CD4-positive, alpha-beta memory T cell (primary cell): ENCODE measurements at regions not wholly inside any gene's neighbourhood (a gene's known extent, or its start where the extent isn't known, plus 50 kb on each side); places are given as distances from the start of the nearest gene placed in this dataset.

ENCODE experiments used
- CTCF ChIA-PET: fragments of 350-600 bp; sonication (Branson Sonifier 250); formaldehyde crosslinking; loops from one replicate; lab custom pipeline; 2021; ENCODE audit warnings: inconsistent platforms; ENCODE audit not compliant: partially characterized antibody; lab: Charles Lee
- POLR2A ChIA-PET: fragments of 350-600 bp; sonication (Branson Sonifier 250); formaldehyde crosslinking; loops from one replicate; lab custom pipeline; 2021; ENCODE audit not compliant: partially characterized antibody; lab: Charles Lee
- DNase-seq, 5 donors: peaks; one replicate each; pipeline versions ENCODE4 v3.0.0 to v3.0.0-alpha.2; 2020 to 2022; ENCODE audit warnings: mixed read lengths in 1 of 5
- H3K27ac ChIP-seq: one replicate; pipeline ENCODE4 v1.7.0; 2013; ENCODE audit warnings: low read depth, low read length
- H3K27me3 ChIP-seq: 2 replicates; pipeline ENCODE4 v1.7.0; 2013; ENCODE audit warnings: mild to moderate bottlenecking, low read length, moderate library complexity; ENCODE audit not compliant: insufficient read depth
- H3K36me3 ChIP-seq: 2 replicates; pipeline ENCODE4 v1.7.0; 2013; ENCODE audit warnings: mild to moderate bottlenecking, low read length, moderate library complexity; ENCODE audit not compliant: insufficient read depth
- H3K4me1 ChIP-seq: 2 replicates; pipeline ENCODE4 v1.7.0; 2013; ENCODE audit warnings: mild to moderate bottlenecking, low read length, moderate library complexity; ENCODE audit not compliant: insufficient read depth
- H3K4me3 ChIP-seq, 2 donors: one replicate each; pipeline ENCODE4 v1.7.0; 2013; ENCODE audit warnings: low read length in 2 of 2, mild to moderate bottlenecking in 1 of 2
- H3K9me3 ChIP-seq, 2 donors: one replicate each; pipeline ENCODE4 v1.7.0; 2013; ENCODE audit warnings: low read length in 2 of 2, control low read depth in 1 of 2; ENCODE audit not compliant: control insufficient read depth in 1 of 2
- H3K27ac Mint-ChIP-seq, 7 donors: one replicate each; pipeline ENCODE4 v1.8.0; 2020 to 2021; ENCODE audit warnings: mixed read lengths in 7 of 7, mild to moderate bottlenecking in 6 of 7, inconsistent platforms in 3 of 7, moderate library complexity in 3 of 7
- H3K27me3 Mint-ChIP-seq, 2 donors: one replicate each; pipeline ENCODE4 v1.8.0; 2020 to 2021; ENCODE audit warnings: mixed read lengths in 2 of 2
- H3K36me3 Mint-ChIP-seq, 2 donors: one replicate each; pipeline ENCODE4 v1.8.0; 2020 to 2021; ENCODE audit warnings: mixed read lengths in 2 of 2, inconsistent platforms in 1 of 2, mild to moderate bottlenecking in 1 of 2
- H3K4me1 Mint-ChIP-seq, 4 donors: one replicate each; pipeline ENCODE4 v1.8.0; 2020 to 2021; ENCODE audit warnings: mixed read lengths in 4 of 4, mild to moderate bottlenecking in 1 of 4
- H3K4me3 Mint-ChIP-seq, 8 donors: one replicate each; pipeline ENCODE4 v1.8.0; 2020 to 2021; ENCODE audit warnings: mixed read lengths in 8 of 8, mild to moderate bottlenecking in 7 of 8, moderate library complexity in 6 of 8, inconsistent platforms in 3 of 8
- H3K9me3 Mint-ChIP-seq, 8 donors: one replicate each; pipeline ENCODE4 v1.8.0; 2020 to 2021; ENCODE audit warnings: mixed read lengths in 8 of 8, mild to moderate bottlenecking in 5 of 8, inconsistent platforms in 3 of 8, moderate library complexity in 1 of 8
- intact Hi-C: fragments of 100-400 bp; cut with micrococcal nuclease; formaldehyde crosslinking; loops from one replicate; pipeline ENCODE4 v1.15.1; 2023

DNA sequence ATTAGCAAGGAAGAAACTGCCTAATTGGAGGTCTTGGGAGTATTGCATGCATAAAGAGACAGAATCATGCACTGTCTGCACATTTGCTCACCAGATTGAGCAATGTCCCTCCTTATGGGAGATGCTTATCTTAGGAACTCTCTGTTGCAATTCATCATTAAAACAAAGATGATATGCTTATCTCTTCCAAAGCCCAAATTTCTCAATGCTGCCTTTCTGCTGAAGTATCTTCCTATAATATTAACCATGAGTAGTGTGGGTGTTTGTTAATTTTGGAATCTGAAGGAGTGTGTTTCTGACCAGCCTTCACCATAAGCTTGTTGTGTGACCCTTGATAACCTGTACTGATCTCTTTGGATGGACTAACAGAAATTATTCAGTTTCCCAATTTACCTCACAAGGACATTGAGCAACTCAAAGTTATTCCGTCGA, 1257.6 kb upstream of the FLRT2 start:
- POLR2A ChIA-PET = no interaction called here
- H3K4me3 ChIP-seq = no peak overlapping the region
- H3K36me3 Mint-ChIP-seq = no peaks in the 10 kb centered on the region
- no peak overlapping the region for H3K4me3 Mint-ChIP-seq
- H3K9me3 Mint-ChIP-seq = peaks cover 3 to 21% (median 8%) of the 10 kb centered on the region in 8 donors
- H3K27me3 Mint-ChIP-seq = no peaks in the 10 kb centered on the region
- no peak for DNase-seq
- H3K4me1 ChIP-seq = no peaks in the 10 kb centered on the region
- no peaks in the 10 kb centered on the region for H3K27me3 ChIP-seq
- H3K4me1 Mint-ChIP-seq = no peaks in the 10 kb centered on the region
- intact Hi-C loops = no loop called here
- no peak overlapping the region for H3K27ac Mint-ChIP-seq
- H3K9me3 ChIP-seq = no peaks in the 10 kb centered on the region
- no peak overlapping the region for H3K27ac ChIP-seq
- CTCF ChIA-PET = no interaction called here
- no peaks in the 10 kb centered on the region for H3K36me3 ChIP-seq

GRCh38 chr14:84273181-84273580, 1256.8 kb upstream of the FLRT2 start:
- Histone ChIP-seq H3K9me3 (no peaks in the 10 kb centered on the region), H3K27me3 (no peaks in the 10 kb centered on the region), H3K27ac (no peak overlapping the region), H3K36me3 (no peaks in the 10 kb centered on the region), H3K4me1 (no peaks in the 10 kb centered on the region), H3K4me3 (no peak overlapping the region)
- POLR2A ChIA-PET = no interaction called here
- intact Hi-C loops = no loop called here
- no peak overlapping the region for H3K27ac Mint-ChIP-seq
- no peaks in the 10 kb centered on the region for H3K4me1 Mint-ChIP-seq
- no peak overlapping the region for H3K4me3 Mint-ChIP-seq
- no peak for DNase-seq
- no peaks in the 10 kb centered on the region for H3K36me3 Mint-ChIP-seq
- CTCF ChIA-PET = no interaction called here
- no peaks in the 10 kb centered on the region for H3K27me3 Mint-ChIP-seq
- H3K9me3 Mint-ChIP-seq = peaks cover 4 to 20% (median 9%) of the 10 kb centered on the region in 8 donors

GRCh38 chr14:84282618-84283017, 1247.3 kb upstream of the FLRT2 start:
- Mint-ChIP-seq H3K4me3 (no peak overlapping the region), H3K4me1 (no peaks in the 10 kb centered on the region), H3K9me3 (peaks cover 0 to 14% (median 7%) of the 10 kb centered on the region in 8 donors), H3K27me3 (no peaks in the 10 kb centered on the region), H3K36me3 (no peaks in the 10 kb centered on the region), H3K27ac (no peak overlapping the region)
- Histone ChIP-seq H3K27me3 (no peaks in the 10 kb centered on the region), H3K4me1 (no peaks in the 10 kb centered on the region), H3K36me3 (no peaks in the 10 kb centered on the region), H3K27ac (no peak overlapping the region), H3K9me3 (no peaks in the 10 kb centered on the region), H3K4me3 (no peak overlapping the region)
- no peak for DNase-seq
- intact Hi-C loops = no loop called here
- ChIA-PET POLR2A (no interaction called here), CTCF (no interaction called here)

- no peaks in the 10 kb centered on the region for H3K9me3 ChIP-seq
- H3K36me3 Mint-ChIP-seq = no peaks in the 10 kb centered on the region
- H3K4me1 ChIP-seq = no peaks in the 10 kb centered on the region
- peaks cover 3 to 23% (median 11%) of the 10 kb centered on the region in 8 donors for H3K9me3 Mint-ChIP-seq
- no peak overlapping the region for H3K27ac ChIP-seq
- intact Hi-C loops = no loop called here
- CTCF ChIA-PET = no interaction called here
- POLR2A ChIA-PET = no interaction called here
- H3K4me1 Mint-ChIP-seq = no peaks in the 10 kb centered on the region
- H3K4me3 Mint-ChIP-seq = no peak overlapping the region
- H3K27ac Mint-ChIP-seq = no peak overlapping the region
- no peaks in the 10 kb centered on the region for H3K27me3 Mint-ChIP-seq
- no peak for DNase-seq
- no peaks in the 10 kb centered on the region for H3K36me3 ChIP-seq
- no peak overlapping the region for H3K4me3 ChIP-seq
- no peaks in the 10 kb centered on the region for H3K27me3 ChIP-seq
These were observed 1241.2 kb upstream of the FLRT2 start for GRCh38 chr14:84288781-84289180.

GRCh38 chr14:84298663-84299195, 1231.2 kb upstream of the FLRT2 start:
- Mint-ChIP-seq H3K27ac (no peak overlapping the region), H3K4me1 (no peaks in the 10 kb centered on the region), H3K9me3 (peaks cover 0 to 17% (median 4%) of the 10 kb centered on the region in 8 donors), H3K27me3 (no peaks in the 10 kb centered on the region), H3K4me3 (no peak overlapping the region), H3K36me3 (no peaks in the 10 kb centered on the region)
- no peaks in the 10 kb centered on the region for H3K4me1 ChIP-seq
- no peaks in the 10 kb centered on the region for H3K27me3 ChIP-seq
- DNase-seq = no peak
- no peak overlapping the region for H3K27ac ChIP-seq
- H3K9me3 ChIP-seq = no peaks in the 10 kb centered on the region
- CTCF ChIA-PET = no interaction called here
- H3K36me3 ChIP-seq = no peaks in the 10 kb centered on the region
- intact Hi-C loops = no loop called here
- POLR2A ChIA-PET = no interaction called here
- H3K4me3 ChIP-seq = no peak overlapping the region

DNA sequence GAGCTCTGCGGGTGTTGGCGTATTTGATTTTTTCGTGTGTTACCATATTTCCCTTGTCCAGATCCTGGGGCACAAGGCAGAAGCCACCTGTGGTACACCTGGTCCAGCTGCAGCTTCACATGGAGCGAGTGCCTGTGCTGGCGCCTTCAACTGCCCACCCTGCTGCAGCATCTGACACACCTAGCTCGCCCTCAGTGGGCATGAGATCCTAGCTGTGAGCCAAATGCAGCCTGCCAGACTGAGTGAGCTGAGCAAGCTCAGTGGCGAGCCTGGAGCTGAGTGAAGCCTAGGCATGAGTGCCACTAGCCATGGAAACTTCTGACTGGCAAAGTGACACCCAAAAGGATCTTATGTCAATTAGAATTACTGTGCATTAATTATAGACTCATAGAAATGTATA, 1226.8 kb upstream of the FLRT2 start:
- Mint-ChIP-seq H3K27ac (no peak overlapping the region), H3K36me3 (no peaks in the 10 kb centered on the region), H3K4me3 (no peak overlapping the region), H3K9me3 (peaks cover 0 to 40% (median 16%) of the 10 kb centered on the region in 8 donors), H3K27me3 (no peaks in the 10 kb centered on the region), H3K4me1 (no peaks in the 10 kb centered on the region)
- ChIA-PET CTCF (no interaction called here), POLR2A (no interaction called here)
- intact Hi-C loops = no loop called here
- Histone ChIP-seq H3K27ac (no peak overlapping the region), H3K4me3 (no peak overlapping the region), H3K27me3 (no peaks in the 10 kb centered on the region), H3K4me1 (no peaks in the 10 kb centered on the region), H3K9me3 (peaks cover 0 to 3% of the 10 kb centered on the region in 2 donors), H3K36me3 (no peaks in the 10 kb centered on the region)
- no peak for DNase-seq

GRCh38 chr14:84312551-84312950, 1217.4 kb upstream of the FLRT2 start:
- no peaks in the 10 kb centered on the region for H3K4me1 ChIP-seq
- Mint-ChIP-seq H3K27ac (no peak overlapping the region), H3K27me3 (no peaks in the 10 kb centered on the region), H3K9me3 (peaks cover 2 to 38% (median 14%) of the 10 kb centered on the region in 8 donors), H3K4me3 (no peak overlapping the region), H3K36me3 (no peaks in the 10 kb centered on the region), H3K4me1 (peaks cover 0 to 1% (median 0%) of the 10 kb centered on the region in 4 donors)
- no peaks in the 10 kb centered on the region for H3K36me3 ChIP-seq
- no peak overlapping the region for H3K4me3 ChIP-seq
- H3K9me3 ChIP-seq = peaks cover 0 to 4% of the 10 kb centered on the region in 2 donors
- no peaks in the 10 kb centered on the region for H3K27me3 ChIP-seq
- no peak for DNase-seq
- no peak overlapping the region for H3K27ac ChIP-seq
- intact Hi-C loops = no loop called here
- CTCF ChIA-PET = no interaction called here
- POLR2A ChIA-PET = no interaction called here

DNA sequence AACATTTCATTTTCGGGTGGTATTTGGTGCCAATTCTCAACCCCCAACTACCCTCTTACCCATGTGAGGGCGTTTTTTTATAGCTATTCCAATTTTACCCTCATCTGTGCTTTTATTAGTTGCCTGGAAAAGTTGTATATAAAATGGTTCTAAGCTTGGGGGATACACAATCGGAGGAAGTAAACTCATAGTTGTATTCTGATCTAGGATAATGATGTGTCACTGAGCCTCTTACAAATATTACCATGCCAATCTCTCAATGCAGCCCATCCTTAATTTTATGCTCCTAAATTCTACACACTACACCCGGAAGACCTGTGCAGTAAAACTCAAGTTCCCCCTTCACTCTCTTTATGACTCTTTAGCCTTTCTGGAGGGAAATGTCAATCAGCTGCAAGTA, 1206.5 kb upstream of the FLRT2 start:
- peaks cover 2 to 17% (median 7%) of the 10 kb centered on the region in 8 donors for H3K9me3 Mint-ChIP-seq

More for the DNA sequence above, 1206.5 kb upstream of the FLRT2 start:
- Histone ChIP-seq H3K36me3 (no peaks in the 10 kb centered on the region), H3K4me3 (no peak overlapping the region), H3K4me1 (no peaks in the 10 kb centered on the region), H3K27me3 (no peaks in the 10 kb centered on the region), H3K9me3 (no peaks in the 10 kb centered on the region), H3K27ac (no peak overlapping the region)
- no peak for DNase-seq
- Mint-ChIP-seq H3K4me1 (no peaks in the 10 kb centered on the region), H3K27ac (no peak overlapping the region), H3K27me3 (no peaks in the 10 kb centered on the region), H3K4me3 (no peak overlapping the region), H3K36me3 (no peaks in the 10 kb centered on the region)
- intact Hi-C loops = no loop called here
- ChIA-PET CTCF (no interaction called here), POLR2A (no interaction called here)
